Upper lobe of right lung (tissue), 1 donor: ENCODE measurements at regions not wholly inside any gene's neighbourhood (a gene's known extent, or its start where the extent isn't known, plus 50 kb on each side); places are given as distances from the start of the nearest gene placed in this dataset.

Experiments
- ATAC-seq: fragments of 200-7000 bp; cut with Tn5 transposase; one replicate; pipeline ENCODE4 v1.9.1; 2020; ENCODE audit warnings: mild to moderate bottlenecking, moderate library complexity
- DNase-seq: peaks from one replicate; pipeline ENCODE4 v3.0.0-alpha.2; 2020
- H3K27ac ChIP-seq: fragments of 200-600 bp; one replicate; pipeline ENCODE4 v1.8.0; 2022
- H3K27me3 ChIP-seq: fragments of 200-600 bp; one replicate; pipeline ENCODE4 v1.8.0; 2022; ENCODE audit warnings: mild to moderate bottlenecking
- H3K36me3 ChIP-seq: fragments of 200-600 bp; one replicate; pipeline ENCODE4 v1.8.0; 2022
- H3K4me1 ChIP-seq: fragments of 200-600 bp; one replicate; pipeline ENCODE4 v1.8.0; 2022
- H3K4me3 ChIP-seq: fragments of 200-600 bp; one replicate; pipeline ENCODE4 v1.8.0; 2022; ENCODE audit warnings: mild to moderate bottlenecking
- H3K9me3 ChIP-seq: fragments of 200-600 bp; one replicate; pipeline ENCODE4 v1.8.0; 2022
- CTCF ChIP-seq: fragments of 200-600 bp; IDR thresholded peaks from one replicate; pipeline ENCODE4 v1.8.0; 2022; ENCODE audit warnings: antibody characterized with exemption
- intact Hi-C: fragments of 100-400 bp; cut with DNase I; formaldehyde crosslinking; loops from one replicate; pipeline ENCODE4 v1.11.0; 2022
- donor health status: DM: no; HTN: yes; CAD: no; lungs with severe emphysema.

GRCh38 chr4:129314781-129315180 lies 218.8 kb downstream of the C4orf33 start:
- intact Hi-C loops, result no loop called here
- H3K4me3 ChIP-seq, result no peak overlapping the region
- DNase-seq, result no peak
- no peaks in the 10 kb centered on the region for H3K27me3 ChIP-seq
- no peak for TF ChIP-seq CTCF
- no peaks in the 10 kb centered on the region for H3K4me1 ChIP-seq
- H3K36me3 ChIP-seq, result no peaks in the 10 kb centered on the region
- no peaks in the 10 kb centered on the region for H3K9me3 ChIP-seq
- no peak for ATAC-seq
- H3K27ac ChIP-seq, result no peak overlapping the region

GRCh38 chr4:129322920-129323319 lies 227.0 kb downstream of the C4orf33 start:
- ATAC-seq, result no peak
- no peak for TF ChIP-seq CTCF
- no peak for DNase-seq
- Histone ChIP-seq H3K36me3 (no peaks in the 10 kb centered on the region), H3K4me1 (no peaks in the 10 kb centered on the region), H3K27me3 (no peaks in the 10 kb centered on the region), H3K27ac (no peak overlapping the region), H3K9me3 (no peaks in the 10 kb centered on the region), H3K4me3 (no peak overlapping the region)
- intact Hi-C loops, result no loop called here

- no peak for DNase-seq
- H3K27ac ChIP-seq, result no peak overlapping the region
- ATAC-seq, result no peak
- H3K9me3 ChIP-seq, result no peaks in the 10 kb centered on the region
- no peak overlapping the region for H3K4me3 ChIP-seq
- intact Hi-C loops, result no loop called here
- TF ChIP-seq CTCF, result no peak
- H3K36me3 ChIP-seq, result no peaks in the 10 kb centered on the region
- no peaks in the 10 kb centered on the region for H3K4me1 ChIP-seq
- no peaks in the 10 kb centered on the region for H3K27me3 ChIP-seq
Observed at GRCh38 chr4:129323658-129324057, 227.7 kb downstream of the C4orf33 start.

GRCh38 chr4:129326571-129327460 lies 230.9 kb downstream of the C4orf33 start:
- ATAC-seq (no peak), DNase-seq (no peak)
- intact Hi-C loops, result no loop called here
- no peaks in the 10 kb centered on the region for H3K9me3 ChIP-seq
- no peaks in the 10 kb centered on the region for H3K4me1 ChIP-seq
- no peak overlapping the region for H3K27ac ChIP-seq
- TF ChIP-seq CTCF, result no peak
- no peaks in the 10 kb centered on the region for H3K27me3 ChIP-seq
- H3K36me3 ChIP-seq, result no peaks in the 10 kb centered on the region
- H3K4me3 ChIP-seq, result no peak overlapping the region

GRCh38 chr4:129327637-129328036 lies 231.7 kb downstream of the C4orf33 start:
- no peaks in the 10 kb centered on the region for H3K27me3 ChIP-seq
- no peak overlapping the region for H3K4me3 ChIP-seq
- intact Hi-C loops, result no loop called here
- no peaks in the 10 kb centered on the region for H3K9me3 ChIP-seq
- H3K36me3 ChIP-seq, result no peaks in the 10 kb centered on the region
- ATAC-seq (peak; percentile 47), DNase-seq (no peak)
- no peaks in the 10 kb centered on the region for H3K4me1 ChIP-seq
- no peak overlapping the region for H3K27ac ChIP-seq
- TF ChIP-seq CTCF, result no peak
